ENCODE measurements at regions not wholly inside any gene's neighbourhood (a gene's known extent, or its start where the extent isn't known, plus 50 kb on each side); places are given as distances from the start of the nearest gene placed in this dataset.

DNA sequence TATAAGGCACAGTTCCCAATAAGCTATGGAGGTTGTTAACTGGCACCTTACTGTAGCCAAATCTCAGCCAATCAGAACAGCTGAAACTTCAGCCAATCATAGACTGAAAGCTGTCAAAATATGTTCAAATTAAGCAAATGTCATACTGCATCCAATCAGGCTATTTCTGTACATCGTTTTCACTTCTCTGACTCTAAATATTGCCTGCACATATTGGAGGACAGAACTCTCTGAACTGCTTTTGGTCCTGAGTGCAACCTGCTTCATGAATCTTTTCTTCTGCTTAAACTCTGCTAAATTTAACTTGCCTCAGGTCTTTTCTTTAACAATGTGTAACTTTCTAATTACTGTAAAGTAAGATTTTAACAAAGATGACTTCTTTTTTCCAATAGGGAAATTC, 1198.9 kb upstream of the PCDH7 start:
- H3K36me3 ChIP-seq (ENCODE audit: insufficient read depth, low read length): no peaks in the 10 kb centered on the region
- no peaks in the 10 kb centered on the region for H3K27me3 ChIP-seq (ENCODE audit: insufficient read depth, low read length)
- no peak overlapping the region for H2AFZ ChIP-seq (ENCODE audit: low read depth, low read length)
- no peak overlapping the region for H3K4me3 ChIP-seq (ENCODE audit: low read length)
- no peaks in the 10 kb centered on the region for H3K9me3 ChIP-seq (ENCODE audit: low read length)
- H3K4me1 ChIP-seq (ENCODE audit: insufficient read depth, low read length): no peaks in the 10 kb centered on the region

DNA sequence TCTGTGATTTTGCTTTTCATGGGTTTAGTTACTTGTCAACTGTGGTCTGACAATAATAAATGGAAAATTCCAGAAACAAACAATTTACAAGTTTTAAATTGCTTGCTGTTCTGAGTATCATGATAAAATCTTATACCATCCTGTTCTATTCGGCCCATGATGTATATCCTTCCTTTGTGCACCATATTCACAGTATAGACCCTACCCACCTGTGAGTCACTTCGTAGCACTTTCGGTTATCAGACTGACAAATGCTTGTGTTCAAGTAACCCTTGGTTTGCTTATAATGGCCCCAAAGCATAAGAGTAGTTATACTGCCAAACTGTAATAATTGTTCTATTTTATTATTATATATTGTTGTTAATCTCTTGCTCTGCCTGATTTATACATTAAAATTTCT, 1183.4 kb upstream of the PCDH7 start:
- H3K36me3 ChIP-seq (ENCODE audit: insufficient read depth, low read length): no peaks in the 10 kb centered on the region
- no peak overlapping the region for H3K4me3 ChIP-seq (ENCODE audit: low read length)
- H3K27me3 ChIP-seq (ENCODE audit: insufficient read depth, low read length): no peaks in the 10 kb centered on the region
- H3K4me1 ChIP-seq (ENCODE audit: insufficient read depth, low read length): no peaks in the 10 kb centered on the region
- H2AFZ ChIP-seq (ENCODE audit: low read depth, low read length): no peak overlapping the region
- no peaks in the 10 kb centered on the region for H3K9me3 ChIP-seq (ENCODE audit: low read length)

DNA sequence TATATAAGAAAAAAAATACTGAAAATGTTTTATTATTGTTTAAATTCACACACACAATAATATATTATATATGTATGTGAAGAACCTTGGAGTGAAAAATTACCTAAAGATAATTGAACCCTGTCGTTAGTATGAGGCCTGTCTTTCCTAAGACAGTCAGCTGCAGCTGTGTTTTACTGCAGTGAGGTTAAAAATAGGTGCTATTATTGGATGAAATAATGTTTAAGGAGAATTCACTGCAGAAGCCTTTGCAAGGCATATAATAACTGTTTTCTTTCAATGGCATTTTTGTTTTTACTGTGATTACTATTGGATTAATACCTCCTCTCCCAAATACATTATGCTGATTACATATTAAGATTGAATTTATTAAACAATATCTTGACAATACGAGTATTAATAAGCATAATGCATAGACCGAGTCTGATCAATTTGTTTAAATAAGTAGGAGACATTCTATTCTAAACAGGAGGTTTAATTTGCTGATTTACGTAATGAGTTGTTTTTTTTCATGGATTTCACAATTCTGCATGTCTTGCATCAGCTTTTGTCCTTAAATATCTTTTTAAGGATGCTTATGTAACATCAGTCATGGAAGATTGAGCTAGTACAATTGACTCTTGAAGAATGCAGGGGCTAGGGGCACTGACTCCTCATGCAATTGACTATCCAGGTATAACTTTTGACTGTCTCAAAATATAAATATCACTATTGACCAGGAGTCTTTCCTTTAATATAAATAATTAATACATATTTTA, 1181.1 kb upstream of the PCDH7 start:
- Histone ChIP-seq H2AFZ (ENCODE audit: low read depth, low read length) (no peak overlapping the region), H3K36me3 (ENCODE audit: insufficient read depth, low read length) (no peaks in the 10 kb centered on the region), H3K4me1 (ENCODE audit: insufficient read depth, low read length) (no peaks in the 10 kb centered on the region), H3K9me3 (ENCODE audit: low read length) (no peaks in the 10 kb centered on the region), H3K27me3 (ENCODE audit: insufficient read depth, low read length) (no peaks in the 10 kb centered on the region), H3K4me3 (ENCODE audit: low read length) (no peak overlapping the region)

DNA sequence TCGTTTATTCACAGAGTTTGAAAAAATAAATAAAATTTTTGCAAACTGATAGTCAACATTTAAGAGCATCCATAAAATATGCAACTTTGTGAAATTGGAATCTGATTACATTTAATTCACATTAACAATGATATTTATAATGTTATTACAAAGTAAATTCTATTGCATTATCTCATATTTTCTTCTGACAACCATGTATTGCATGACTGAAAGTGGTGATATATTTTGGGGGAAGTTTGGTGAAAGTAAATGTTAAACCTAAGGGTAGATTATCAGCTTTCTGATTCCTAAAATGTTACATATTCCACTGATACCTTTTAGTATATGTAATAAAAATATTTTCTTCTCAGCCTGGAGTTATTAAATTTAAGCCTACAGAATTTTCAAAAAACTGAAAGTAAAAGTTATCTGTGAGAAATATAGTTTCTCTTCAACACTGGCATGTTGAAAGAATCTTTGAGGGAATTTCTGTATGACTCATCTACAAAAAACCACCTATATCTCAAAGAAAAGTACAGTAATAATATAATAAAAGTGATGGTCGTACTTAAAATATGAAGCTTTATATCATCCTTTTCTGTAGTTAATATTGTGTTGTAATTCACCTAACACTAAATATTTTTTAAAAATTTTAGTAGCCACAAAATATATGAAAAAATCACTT, 1179.6 kb upstream of the PCDH7 start:
- no peak overlapping the region for H2AFZ ChIP-seq (ENCODE audit: low read depth, low read length)
- no peaks in the 10 kb centered on the region for H3K27me3 ChIP-seq (ENCODE audit: insufficient read depth, low read length)
- H3K9me3 ChIP-seq (ENCODE audit: low read length): no peaks in the 10 kb centered on the region
- H3K4me3 ChIP-seq (ENCODE audit: low read length): no peak overlapping the region
- no peaks in the 10 kb centered on the region for H3K4me1 ChIP-seq (ENCODE audit: insufficient read depth, low read length)
- no peaks in the 10 kb centered on the region for H3K36me3 ChIP-seq (ENCODE audit: insufficient read depth, low read length)

DNA sequence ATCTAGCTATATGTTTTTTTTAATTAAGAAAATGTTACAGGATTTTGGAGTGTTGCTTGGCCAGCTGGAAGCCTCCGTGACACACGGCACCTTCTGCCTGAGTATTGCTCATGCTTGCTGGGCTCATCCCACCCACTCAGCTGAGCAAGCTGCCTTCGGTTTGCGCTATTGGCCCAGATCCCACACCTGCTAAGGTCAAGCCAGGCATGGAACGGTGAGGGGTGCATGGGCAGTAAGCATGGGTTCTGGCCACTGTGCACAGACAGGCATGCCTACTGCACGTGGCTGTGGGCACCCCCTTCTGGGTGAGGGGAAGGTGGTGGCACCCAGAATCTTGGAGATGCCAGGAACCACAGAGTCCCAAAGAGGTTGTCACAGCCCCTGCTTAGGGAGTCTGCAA, 1178.4 kb upstream of the PCDH7 start:
- Histone ChIP-seq H2AFZ (ENCODE audit: low read depth, low read length) (no peak overlapping the region), H3K27me3 (ENCODE audit: insufficient read depth, low read length) (no peaks in the 10 kb centered on the region), H3K4me1 (ENCODE audit: insufficient read depth, low read length) (no peaks in the 10 kb centered on the region), H3K4me3 (ENCODE audit: low read length) (no peak overlapping the region), H3K36me3 (ENCODE audit: insufficient read depth, low read length) (no peaks in the 10 kb centered on the region), H3K9me3 (ENCODE audit: low read length) (no peaks in the 10 kb centered on the region)

DNA sequence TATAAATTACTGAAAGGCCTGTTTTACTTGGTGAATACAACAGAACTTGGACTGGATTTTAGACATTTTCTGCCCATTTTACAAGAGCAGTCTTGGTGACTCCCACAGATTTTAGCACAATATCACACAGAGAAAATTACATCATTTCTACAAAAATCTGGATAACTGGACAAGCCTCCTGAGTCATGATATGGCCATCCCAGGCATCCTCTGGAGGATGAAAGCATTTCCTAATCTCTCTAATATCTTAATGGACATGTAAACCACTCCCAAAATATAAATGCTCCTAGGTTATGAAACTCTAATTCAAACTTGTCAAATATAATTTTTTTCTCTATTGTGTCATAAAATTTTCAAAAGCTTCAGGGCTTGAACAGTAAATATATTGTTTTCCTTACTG, 1170.8 kb upstream of the PCDH7 start:
- Histone ChIP-seq H3K9me3 (ENCODE audit: low read length) (no peaks in the 10 kb centered on the region), H2AFZ (ENCODE audit: low read depth, low read length) (no peak overlapping the region), H3K36me3 (ENCODE audit: insufficient read depth, low read length) (no peaks in the 10 kb centered on the region), H3K27me3 (ENCODE audit: insufficient read depth, low read length) (no peaks in the 10 kb centered on the region), H3K4me3 (ENCODE audit: low read length) (no peak overlapping the region), H3K4me1 (ENCODE audit: insufficient read depth, low read length) (no peaks in the 10 kb centered on the region)

DNA sequence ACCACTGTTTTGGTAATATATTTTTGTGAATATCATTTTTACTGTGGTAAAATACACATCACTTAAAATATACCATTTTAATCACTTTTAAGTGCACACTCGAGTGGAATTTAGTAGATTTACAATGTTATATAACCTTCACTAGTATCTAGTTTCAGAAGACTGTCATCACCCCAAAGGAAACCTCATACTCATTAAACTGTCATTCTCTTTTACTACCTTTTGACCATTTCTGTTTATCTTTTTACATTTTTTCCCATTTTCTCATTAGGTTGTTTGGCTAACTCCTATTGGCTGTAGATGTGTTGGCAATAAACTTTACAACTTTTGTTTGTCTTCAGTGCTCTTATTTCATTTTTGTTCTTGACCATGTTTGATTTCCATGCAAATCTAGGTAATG, 1168.3 kb upstream of the PCDH7 start:
- H3K27me3 ChIP-seq (ENCODE audit: insufficient read depth, low read length): no peaks in the 10 kb centered on the region

DNA sequence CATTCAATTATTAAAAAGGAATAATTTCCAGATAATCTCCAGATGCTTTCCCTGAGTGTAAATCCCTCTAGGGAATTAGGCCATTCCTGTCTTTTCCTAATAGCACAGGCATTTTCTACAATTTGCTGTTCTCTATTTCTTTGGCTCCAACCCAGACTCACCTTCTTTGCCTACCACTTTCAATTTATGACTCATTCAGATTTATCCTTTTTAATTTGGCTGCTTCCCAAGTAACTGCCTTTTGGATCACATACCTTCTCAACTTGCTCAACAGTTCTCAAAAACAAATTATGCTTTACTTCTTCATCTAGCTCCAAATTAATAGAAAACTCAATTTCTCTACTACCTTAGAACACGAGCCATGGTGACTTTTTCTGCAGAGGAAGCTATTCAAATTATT, 1166.3 kb upstream of the PCDH7 start:
- Histone ChIP-seq H3K4me3 (ENCODE audit: low read length) (no peak overlapping the region), H3K36me3 (ENCODE audit: insufficient read depth, low read length) (no peaks in the 10 kb centered on the region), H3K4me1 (ENCODE audit: insufficient read depth, low read length) (no peaks in the 10 kb centered on the region), H3K27me3 (ENCODE audit: insufficient read depth, low read length) (no peaks in the 10 kb centered on the region), H2AFZ (ENCODE audit: low read depth, low read length) (no peak overlapping the region), H3K9me3 (ENCODE audit: low read length) (no peaks in the 10 kb centered on the region)

More for the DNA sequence above, 1168.3 kb upstream of the PCDH7 start:
- Histone ChIP-seq H2AFZ (ENCODE audit: low read depth, low read length) (no peak overlapping the region), H3K4me1 (ENCODE audit: insufficient read depth, low read length) (no peaks in the 10 kb centered on the region), H3K4me3 (ENCODE audit: low read length) (no peak overlapping the region), H3K36me3 (ENCODE audit: insufficient read depth, low read length) (no peaks in the 10 kb centered on the region), H3K9me3 (ENCODE audit: low read length) (no peaks in the 10 kb centered on the region)

DNA sequence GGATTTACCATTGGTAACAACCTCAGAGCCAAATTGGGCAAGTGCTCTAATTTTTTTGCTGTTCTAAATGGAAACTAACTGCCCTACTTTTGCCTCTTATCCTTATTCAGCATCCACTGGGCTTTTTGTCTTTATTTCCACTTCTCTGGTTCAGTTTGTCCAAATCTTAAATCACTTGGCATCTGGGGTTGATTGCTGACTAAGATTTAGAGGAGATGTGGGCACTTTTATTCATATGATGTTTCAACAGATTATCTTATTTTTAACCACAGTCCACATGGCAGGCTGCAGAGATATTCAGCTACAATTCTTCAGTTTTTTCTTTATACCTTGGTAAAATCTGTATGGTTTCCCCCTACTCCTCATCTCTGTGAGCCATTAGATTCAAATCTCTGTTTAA, 1161.4 kb upstream of the PCDH7 start:
- H3K9me3 ChIP-seq (ENCODE audit: low read length): no peaks in the 10 kb centered on the region
- no peak overlapping the region for H2AFZ ChIP-seq (ENCODE audit: low read depth, low read length)
- no peaks in the 10 kb centered on the region for H3K36me3 ChIP-seq (ENCODE audit: insufficient read depth, low read length)
- no peak overlapping the region for H3K4me3 ChIP-seq (ENCODE audit: low read length)
- H3K4me1 ChIP-seq (ENCODE audit: insufficient read depth, low read length): no peaks in the 10 kb centered on the region
- no peaks in the 10 kb centered on the region for H3K27me3 ChIP-seq (ENCODE audit: insufficient read depth, low read length)

DNA sequence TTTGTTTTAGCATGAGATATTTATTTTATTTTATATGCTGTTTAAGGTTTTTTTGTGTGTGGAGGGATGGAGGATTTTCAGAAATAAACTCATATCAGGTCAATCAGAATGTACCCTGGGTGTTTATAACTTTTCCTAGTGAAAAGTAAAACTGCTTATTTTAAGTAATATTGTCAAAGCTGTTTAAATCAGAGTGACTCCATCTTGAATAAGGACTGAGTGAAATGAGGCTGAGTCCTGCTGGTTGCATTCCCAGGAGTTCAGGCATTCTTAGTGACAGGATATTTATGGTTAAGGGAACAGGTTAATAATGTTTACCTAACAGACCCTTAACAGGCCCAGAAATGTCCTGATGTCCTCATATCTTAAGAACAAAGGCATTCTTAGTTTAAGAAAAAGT, 1160.9 kb upstream of the PCDH7 start:
- Histone ChIP-seq H3K4me3 (ENCODE audit: low read length) (no peak overlapping the region), H2AFZ (ENCODE audit: low read depth, low read length) (no peak overlapping the region), H3K4me1 (ENCODE audit: insufficient read depth, low read length) (no peaks in the 10 kb centered on the region), H3K9me3 (ENCODE audit: low read length) (no peaks in the 10 kb centered on the region), H3K36me3 (ENCODE audit: insufficient read depth, low read length) (no peaks in the 10 kb centered on the region), H3K27me3 (ENCODE audit: insufficient read depth, low read length) (no peaks in the 10 kb centered on the region)

DNA sequence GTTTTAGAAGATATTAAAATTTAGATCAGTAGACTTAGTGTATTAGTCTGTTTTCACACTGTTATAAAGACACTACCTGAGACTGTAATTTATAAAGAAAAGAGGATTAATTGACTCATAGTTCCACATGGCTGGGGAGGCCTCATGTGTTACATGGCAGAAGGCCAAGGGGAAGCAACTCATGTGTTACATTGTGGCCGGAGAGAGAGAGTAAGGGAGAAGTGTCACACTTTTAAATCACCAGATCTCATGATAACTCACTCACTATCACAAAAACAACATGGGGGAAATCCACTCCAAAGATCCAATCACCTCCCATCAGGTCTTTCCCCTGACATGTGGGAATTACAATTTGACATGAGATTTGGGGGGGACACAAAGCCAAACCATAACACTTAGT, 1159.7 kb upstream of the PCDH7 start:
- no peaks in the 10 kb centered on the region for H3K9me3 ChIP-seq (ENCODE audit: low read length)
- H3K27me3 ChIP-seq (ENCODE audit: insufficient read depth, low read length): no peaks in the 10 kb centered on the region
- H3K36me3 ChIP-seq (ENCODE audit: insufficient read depth, low read length): no peaks in the 10 kb centered on the region
- H3K4me1 ChIP-seq (ENCODE audit: insufficient read depth, low read length): no peaks in the 10 kb centered on the region
- no peak overlapping the region for H2AFZ ChIP-seq (ENCODE audit: low read depth, low read length)
- no peak overlapping the region for H3K4me3 ChIP-seq (ENCODE audit: low read length)

DNA sequence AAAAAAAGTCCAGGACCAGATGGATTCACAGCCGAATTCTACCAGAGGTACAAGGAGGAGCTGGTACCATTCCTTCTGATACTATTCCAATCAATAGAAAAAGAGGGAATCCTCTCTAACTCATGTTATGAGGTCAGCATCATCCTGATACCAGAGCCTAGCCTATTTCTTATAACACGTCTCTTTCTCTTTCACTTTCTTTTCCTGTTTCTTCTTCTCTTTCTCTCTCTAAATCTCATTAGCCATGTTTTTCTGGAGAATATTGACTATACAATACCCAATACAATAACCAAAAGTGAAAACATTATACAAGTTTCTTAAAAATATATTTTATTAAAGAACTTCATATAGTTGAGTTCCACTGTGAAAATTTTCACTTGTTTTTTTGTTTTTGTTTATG, 1154.9 kb upstream of the PCDH7 start:
- no peaks in the 10 kb centered on the region for H3K4me1 ChIP-seq (ENCODE audit: insufficient read depth, low read length)
- H2AFZ ChIP-seq (ENCODE audit: low read depth, low read length): no peak overlapping the region
- no peaks in the 10 kb centered on the region for H3K9me3 ChIP-seq (ENCODE audit: low read length)
- H3K27me3 ChIP-seq (ENCODE audit: insufficient read depth, low read length): no peaks in the 10 kb centered on the region
- H3K36me3 ChIP-seq (ENCODE audit: insufficient read depth, low read length): no peaks in the 10 kb centered on the region
- H3K4me3 ChIP-seq (ENCODE audit: low read length): no peak overlapping the region

DNA sequence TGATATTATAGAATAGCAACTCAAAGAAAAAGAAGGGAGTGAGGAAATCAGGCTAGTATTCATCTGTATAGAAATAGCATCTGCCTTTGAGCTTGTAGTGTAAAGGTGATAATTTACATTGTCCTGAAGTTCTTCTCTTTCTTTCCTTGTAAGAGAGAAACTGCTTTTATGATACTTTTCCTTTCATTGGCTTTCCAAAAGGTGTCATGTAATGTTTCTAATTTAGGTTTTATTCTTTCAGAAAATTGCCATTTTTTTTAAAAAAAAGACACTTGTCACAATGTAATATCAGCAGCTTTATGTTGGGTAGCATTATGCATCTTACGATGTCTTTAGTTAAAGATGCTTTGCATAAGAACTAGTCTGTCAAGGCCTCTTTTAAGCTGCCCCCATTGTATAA, 1153.8 kb upstream of the PCDH7 start:
- no peak overlapping the region for H3K4me3 ChIP-seq (ENCODE audit: low read length)
- no peaks in the 10 kb centered on the region for H3K27me3 ChIP-seq (ENCODE audit: insufficient read depth, low read length)

DNA sequence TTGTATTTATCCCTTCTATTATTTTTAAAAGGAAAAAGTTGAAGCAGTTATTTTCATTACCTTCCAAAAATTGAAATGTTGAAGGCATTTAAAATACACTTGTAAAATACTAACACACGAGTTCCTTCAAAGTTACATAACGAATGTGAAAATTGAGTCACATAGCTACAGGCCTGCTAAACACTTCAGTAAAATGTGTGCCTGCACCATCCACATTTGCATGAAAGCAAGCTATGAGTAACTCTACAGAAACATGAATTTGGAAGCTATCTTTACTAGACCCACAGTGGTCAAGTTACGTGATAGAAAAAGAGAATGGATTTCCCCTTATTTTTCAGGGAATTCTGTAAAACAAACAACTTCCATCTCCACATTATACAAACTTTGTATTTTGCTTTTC, 1148.8 kb upstream of the PCDH7 start:
- Histone ChIP-seq H3K36me3 (ENCODE audit: insufficient read depth, low read length) (no peaks in the 10 kb centered on the region), H3K9me3 (ENCODE audit: low read length) (no peaks in the 10 kb centered on the region)

More for the DNA sequence above, 1153.8 kb upstream of the PCDH7 start:
- H3K4me1 ChIP-seq (ENCODE audit: insufficient read depth, low read length): no peaks in the 10 kb centered on the region
- no peaks in the 10 kb centered on the region for H3K9me3 ChIP-seq (ENCODE audit: low read length)
- H2AFZ ChIP-seq (ENCODE audit: low read depth, low read length): no peak overlapping the region
- H3K36me3 ChIP-seq (ENCODE audit: insufficient read depth, low read length): no peaks in the 10 kb centered on the region

More for the DNA sequence above, 1148.8 kb upstream of the PCDH7 start:
- no peak overlapping the region for H2AFZ ChIP-seq (ENCODE audit: low read depth, low read length)
- no peak overlapping the region for H3K4me3 ChIP-seq (ENCODE audit: low read length)
- H3K27me3 ChIP-seq (ENCODE audit: insufficient read depth, low read length): no peaks in the 10 kb centered on the region
- no peaks in the 10 kb centered on the region for H3K4me1 ChIP-seq (ENCODE audit: insufficient read depth, low read length)

Data from neuron (in vitro differentiated cells).